ENCODE measurements at regions not wholly inside any gene's neighbourhood (a gene's known extent, or its start where the extent isn't known, plus 50 kb on each side); places are given as distances from the start of the nearest gene placed in this dataset.

- intact Hi-C loops (cut with micrococcal nuclease): no loop called here
These were observed 187.6 kb downstream of the KATNIP start for GRCh38 chr16:27737513-27737912.

Data from T-helper 1 cell treated with Interleukin-12 subunit alpha and Interleukin-12 subunit beta and Interleukin-4 antibody, amounts not matched to agents 30 ng/mL and 1 ng/mL, for 36 hours (primary cell).